NOMO-1 treated with DMSO at 0.1 percent for 48 hours (cell line): ENCODE measurements at regions not wholly inside any gene's neighbourhood (a gene's known extent, or its start where the extent isn't known, plus 50 kb on each side); places are given as distances from the start of the nearest gene placed in this dataset.

Experiments used
- DNase-seq: peaks from one replicate; lab custom pipeline; 2025; ENCODE audit not compliant: unreplicated experiment; lab: John Stamatoyannopoulos, UW

GRCh38 chr2:144086965-144087364 lies 433.0 kb downstream of the ZEB2 start:
- DNase-seq, result peak; percentile 59

GRCh38 chr2:144085016-144085415 lies 434.9 kb downstream of the ZEB2 start:
- DNase-seq, result no peak

GRCh38 chr2:144084114-144084661 lies 435.7 kb downstream of the ZEB2 start:
- DNase-seq, result no peak

- no peak for DNase-seq
Measured at GRCh38 chr2:144083211-144083610, 436.7 kb downstream of the ZEB2 start.

- no peak for DNase-seq
Measured at GRCh38 chr2:144082777-144083176, 437.1 kb downstream of the ZEB2 start.

GRCh38 chr2:144082327-144082726 lies 437.6 kb downstream of the ZEB2 start:
- DNase-seq, result no peak

GRCh38 chr2:144081272-144081671 lies 438.6 kb downstream of the ZEB2 start:
- no peak for DNase-seq

GRCh38 chr2:144079803-144080202 lies 440.1 kb downstream of the ZEB2 start:
- no peak for DNase-seq

GRCh38 chr2:144078802-144079724 lies 440.9 kb downstream of the ZEB2 start:
- no peak for DNase-seq

GRCh38 chr2:144078106-144078505 lies 441.8 kb downstream of the ZEB2 start:
- no peak for DNase-seq

GRCh38 chr2:144074450-144074849 lies 445.5 kb downstream of the ZEB2 start:
- DNase-seq, result no peak

- no peak for DNase-seq
Measured at GRCh38 chr2:144071461-144071860, 448.5 kb downstream of the ZEB2 start.

- DNase-seq, result no peak
Measured at GRCh38 chr2:144067506-144067905, 452.4 kb downstream of the ZEB2 start.

- no peak for DNase-seq
Measured at GRCh38 chr2:144063602-144064001, 456.3 kb downstream of the ZEB2 start.

GRCh38 chr2:144054911-144055310 lies 465.0 kb downstream of the ZEB2 start:
- DNase-seq, result no peak

- DNase-seq, result no peak
Measured at GRCh38 chr2:144052083-144052482, 467.8 kb downstream of the ZEB2 start.

GRCh38 chr2:144049137-144049536 lies 470.8 kb downstream of the ZEB2 start:
- no peak for DNase-seq

GRCh38 chr2:144048631-144049060 lies 471.3 kb downstream of the ZEB2 start:
- DNase-seq, result no peak

- DNase-seq, result no peak
Measured at GRCh38 chr2:144042751-144043150, 477.2 kb downstream of the ZEB2 start.

GRCh38 chr2:144041612-144042011 lies 478.3 kb downstream of the ZEB2 start:
- DNase-seq, result no peak

GRCh38 chr2:144040834-144041233 lies 479.1 kb downstream of the ZEB2 start:
- DNase-seq, result no peak

- DNase-seq, result no peak
Measured at GRCh38 chr2:144032566-144032965, 487.4 kb downstream of the ZEB2 start.
